Nephron (organoid): ENCODE measurements at regions not wholly inside any gene's neighbourhood (a gene's known extent, or its start where the extent isn't known, plus 50 kb on each side); places are given as distances from the start of the nearest gene placed in this dataset.

Experiments
- H3K27ac Mint-ChIP-seq, 3 experiments: 2 replicates each; pipeline ENCODE4 v1.8.0; 2020; ENCODE audit warnings: mixed read lengths in 3 of 3, mild to moderate bottlenecking in 2 of 3, moderate library complexity in 1 of 3
- H3K27me3 Mint-ChIP-seq: 2 replicates; pipeline ENCODE4 v1.8.0; 2021; ENCODE audit warnings: low read depth, mild to moderate bottlenecking, moderate library complexity, mixed read lengths
- H3K36me3 Mint-ChIP-seq: 2 replicates; pipeline ENCODE4 v1.8.0; 2020; ENCODE audit warnings: low read depth, mixed read lengths
- H3K4me1 Mint-ChIP-seq: 2 replicates; pipeline ENCODE4 v1.8.0; 2020; ENCODE audit warnings: mixed read lengths
- H3K4me3 Mint-ChIP-seq, 3 experiments: 2 replicates each; pipeline ENCODE4 v1.8.0; 2020; ENCODE audit warnings: mild to moderate bottlenecking in 3 of 3, mixed read lengths in 3 of 3, moderate library complexity in 2 of 3
- H3K9me3 Mint-ChIP-seq: 2 replicates; pipeline ENCODE4 v1.8.0; 2020; ENCODE audit warnings: mixed read lengths
- TF ChIP-seq, protein P1 (sequence below), 3 experiments: fragments of 200-600 bp; sonication (generic); IDR thresholded peaks; one replicate each; pipeline ENCODE4 v1.5.0; 2021; ENCODE audit warnings: antibody characterized with exemption in 3 of 3; ENCODE audit not compliant: unreplicated experiment in 3 of 3

DNA sequence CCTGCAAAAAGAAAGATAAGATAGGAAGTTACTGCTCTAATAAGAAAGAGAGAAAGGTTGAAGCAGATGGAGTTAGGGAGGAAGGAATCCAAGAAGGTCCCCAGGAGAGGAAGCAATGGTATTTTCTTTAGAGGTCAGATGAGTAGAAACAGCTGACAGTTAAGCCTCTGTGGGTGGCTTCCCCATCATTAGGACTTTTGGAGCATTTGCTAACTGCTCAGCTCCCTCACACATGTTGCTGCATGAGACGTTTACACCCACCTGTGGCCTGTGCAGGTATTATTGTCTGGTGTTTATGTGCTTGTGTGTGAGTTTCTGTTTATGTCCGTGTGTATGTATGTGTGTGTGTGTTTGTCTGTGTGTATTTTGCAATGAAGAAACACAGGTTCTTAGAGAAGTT is 346.8 kb downstream of the RAB28 start:
- no peak overlapping the region for H3K27ac Mint-ChIP-seq
- H3K36me3 Mint-ChIP-seq: no peaks in the 10 kb centered on the region
- peaks cover 6% of the 10 kb centered on the region for H3K9me3 Mint-ChIP-seq
- H3K4me3 Mint-ChIP-seq: no peak overlapping the region
- peaks cover 4% of the 10 kb centered on the region for H3K27me3 Mint-ChIP-seq
- TF ChIP-seq, protein P1, sequence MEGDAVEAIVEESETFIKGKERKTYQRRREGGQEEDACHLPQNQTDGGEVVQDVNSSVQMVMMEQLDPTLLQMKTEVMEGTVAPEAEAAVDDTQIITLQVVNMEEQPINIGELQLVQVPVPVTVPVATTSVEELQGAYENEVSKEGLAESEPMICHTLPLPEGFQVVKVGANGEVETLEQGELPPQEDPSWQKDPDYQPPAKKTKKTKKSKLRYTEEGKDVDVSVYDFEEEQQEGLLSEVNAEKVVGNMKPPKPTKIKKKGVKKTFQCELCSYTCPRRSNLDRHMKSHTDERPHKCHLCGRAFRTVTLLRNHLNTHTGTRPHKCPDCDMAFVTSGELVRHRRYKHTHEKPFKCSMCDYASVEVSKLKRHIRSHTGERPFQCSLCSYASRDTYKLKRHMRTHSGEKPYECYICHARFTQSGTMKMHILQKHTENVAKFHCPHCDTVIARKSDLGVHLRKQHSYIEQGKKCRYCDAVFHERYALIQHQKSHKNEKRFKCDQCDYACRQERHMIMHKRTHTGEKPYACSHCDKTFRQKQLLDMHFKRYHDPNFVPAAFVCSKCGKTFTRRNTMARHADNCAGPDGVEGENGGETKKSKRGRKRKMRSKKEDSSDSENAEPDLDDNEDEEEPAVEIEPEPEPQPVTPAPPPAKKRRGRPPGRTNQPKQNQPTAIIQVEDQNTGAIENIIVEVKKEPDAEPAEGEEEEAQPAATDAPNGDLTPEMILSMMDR (IDR thresholded peaks at IDR 0.05; ENCODE audit: unreplicated experiment in 3 of 3): no peak
- H3K4me1 Mint-ChIP-seq: no peaks in the 10 kb centered on the region

- H3K4me3 Mint-ChIP-seq: no peak overlapping the region
- no peaks in the 10 kb centered on the region for H3K36me3 Mint-ChIP-seq
- peaks cover 6% of the 10 kb centered on the region for H3K9me3 Mint-ChIP-seq
- no peaks in the 10 kb centered on the region for H3K4me1 Mint-ChIP-seq
- TF ChIP-seq, protein P1 (IDR thresholded peaks at IDR 0.05; ENCODE audit: unreplicated experiment in 3 of 3): no peak
- H3K27ac Mint-ChIP-seq: no peak overlapping the region
- H3K27me3 Mint-ChIP-seq: no peaks in the 10 kb centered on the region
These were observed 350.4 kb downstream of the RAB28 start for GRCh38 chr4:13133700-13134099.

DNA sequence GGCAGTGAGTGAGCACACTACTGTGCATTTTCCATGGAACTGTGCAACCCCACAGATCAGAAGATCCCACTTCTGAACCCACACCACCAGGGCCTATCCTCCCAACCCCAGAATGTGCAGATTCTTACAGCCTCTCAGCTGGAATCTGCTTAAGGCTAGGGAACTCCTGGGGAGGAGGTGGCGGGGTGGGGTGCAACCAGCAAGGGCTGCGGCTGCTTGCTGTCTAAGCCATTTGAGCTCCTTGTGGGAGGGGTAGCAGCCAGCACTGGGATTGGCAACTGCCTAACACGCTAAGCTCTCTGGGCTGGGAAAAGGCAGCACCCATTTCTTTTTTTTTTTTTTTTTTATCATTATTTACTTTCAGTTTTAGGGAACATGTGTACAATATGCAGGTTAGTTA is 353.3 kb downstream of the RAB28 start:
- H3K4me3 Mint-ChIP-seq: no peak overlapping the region
- no peaks in the 10 kb centered on the region for H3K27me3 Mint-ChIP-seq
- peaks cover 6% of the 10 kb centered on the region for H3K9me3 Mint-ChIP-seq
- H3K27ac Mint-ChIP-seq: no peak overlapping the region
- TF ChIP-seq, protein P1 (IDR thresholded peaks at IDR 0.05; ENCODE audit: unreplicated experiment in 3 of 3): no peak
- H3K4me1 Mint-ChIP-seq: no peaks in the 10 kb centered on the region
- no peaks in the 10 kb centered on the region for H3K36me3 Mint-ChIP-seq

DNA sequence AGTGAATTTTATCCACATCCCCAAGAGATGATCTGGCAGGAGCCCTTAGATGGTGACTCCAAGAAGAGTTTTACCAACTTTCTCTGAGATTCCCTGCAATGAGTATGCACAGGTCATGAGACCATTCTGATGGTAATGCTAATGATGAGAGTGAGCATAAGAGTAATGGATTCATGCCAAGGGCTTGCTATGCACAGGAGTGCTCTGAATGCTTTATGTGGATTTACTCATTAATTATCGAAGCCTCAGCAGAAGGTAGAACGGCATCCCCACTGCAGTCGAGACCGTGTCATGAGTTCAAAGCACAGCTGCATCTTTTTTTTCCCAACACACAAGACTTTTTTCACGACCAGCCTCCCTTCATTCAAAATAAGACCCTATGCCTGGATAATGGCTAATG is 355.0 kb downstream of the RAB28 start:
- TF ChIP-seq, protein P1 (IDR thresholded peaks at IDR 0.05; ENCODE audit: unreplicated experiment in 3 of 3): no peak
- H3K4me3 Mint-ChIP-seq: no peak overlapping the region
- no peaks in the 10 kb centered on the region for H3K4me1 Mint-ChIP-seq
- H3K9me3 Mint-ChIP-seq: no peaks in the 10 kb centered on the region
- H3K27me3 Mint-ChIP-seq: no peaks in the 10 kb centered on the region
- H3K27ac Mint-ChIP-seq: no peak overlapping the region
- no peaks in the 10 kb centered on the region for H3K36me3 Mint-ChIP-seq

DNA sequence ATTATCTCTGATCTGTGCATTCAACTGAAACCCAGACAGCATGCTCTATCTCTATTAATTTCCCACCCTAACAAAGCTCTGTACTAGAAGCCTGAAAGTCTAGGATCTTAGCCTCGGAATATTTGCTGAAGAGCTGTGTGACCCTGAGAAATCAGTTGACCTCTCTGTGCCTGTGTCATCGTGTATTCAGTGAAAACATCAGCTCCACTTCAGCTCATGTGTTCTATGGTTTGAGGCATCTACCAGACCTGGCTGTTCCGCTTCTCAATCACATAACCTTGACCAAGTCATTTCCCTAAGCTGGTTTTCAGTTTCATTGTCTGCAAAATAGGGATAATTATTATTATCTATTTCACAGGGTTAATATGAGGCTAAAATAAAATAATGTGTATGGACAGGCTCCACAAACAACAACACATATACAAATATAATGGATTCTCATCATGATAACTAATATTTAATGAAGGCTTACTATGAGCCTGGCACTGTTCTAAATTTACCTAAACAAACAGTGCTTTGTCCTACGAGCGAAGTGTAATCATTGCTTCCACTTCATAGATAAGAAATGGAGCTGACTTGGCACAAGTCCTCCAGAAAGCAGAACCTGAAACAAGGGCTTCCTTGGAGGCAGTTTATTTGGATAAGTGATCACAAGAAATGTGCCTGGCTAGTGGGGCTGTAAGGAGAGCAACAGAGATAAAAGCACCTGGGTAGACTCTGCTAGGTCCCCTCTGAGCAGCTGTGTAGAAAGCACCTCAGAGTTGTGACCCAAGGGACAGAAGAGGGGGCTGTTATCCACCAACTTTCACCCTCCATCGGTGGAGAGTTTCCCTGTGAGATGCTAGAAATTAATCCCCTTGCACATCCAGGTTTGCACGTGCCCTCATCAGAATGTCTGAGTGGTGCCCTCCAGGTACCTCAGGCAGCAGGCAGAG is 356.9 kb downstream of the RAB28 start:
- Mint-ChIP-seq H3K27ac (no peak overlapping the region), H3K4me3 (no peak overlapping the region), H3K4me1 (no peaks in the 10 kb centered on the region), H3K36me3 (no peaks in the 10 kb centered on the region), H3K27me3 (no peaks in the 10 kb centered on the region), H3K9me3 (no peaks in the 10 kb centered on the region)
- TF ChIP-seq, protein P1 (IDR thresholded peaks at IDR 0.05; ENCODE audit: unreplicated experiment in 3 of 3): no peak

- Mint-ChIP-seq H3K27me3 (no peaks in the 10 kb centered on the region), H3K27ac (no peak overlapping the region), H3K4me3 (no peak overlapping the region), H3K36me3 (no peaks in the 10 kb centered on the region), H3K4me1 (no peaks in the 10 kb centered on the region), H3K9me3 (no peaks in the 10 kb centered on the region)
- TF ChIP-seq, protein P1 (IDR thresholded peaks at IDR 0.05; ENCODE audit: unreplicated experiment in 3 of 3): no peak
These were observed 365.5 kb downstream of the RAB28 start for GRCh38 chr4:13118633-13119032.
